SU-DHL-6 (cell line): ENCODE measurements at regions not wholly inside any gene's neighbourhood (a gene's known extent, or its start where the extent isn't known, plus 50 kb on each side); places are given as distances from the start of the nearest gene placed in this dataset.

ENCODE experiments used
- H2AFZ ChIP-seq: fragments of 200-600 bp; sonication (generic); 2 replicates; pipeline ENCODE4 v1.6.1; 2014; ENCODE audit warnings: low read depth, mild to moderate bottlenecking, moderate library complexity, mixed read lengths, antibody characterized with exemption, low read length; ENCODE audit not compliant: severe bottlenecking
- H3F3A ChIP-seq: fragments of 200-600 bp; shearing (Covaris generic); 2 replicates; pipeline ENCODE4 v1.6.0; 2016; ENCODE audit warnings: antibody characterized with exemption, mild to moderate bottlenecking; ENCODE audit not compliant: insufficient read depth
- H3K27ac ChIP-seq: fragments of 200-600 bp; sonication (generic); 2 replicates; pipeline ENCODE4 v1.5.1; 2016; ENCODE audit warnings: low read depth, mild to moderate bottlenecking, low read length, moderate library complexity, mixed read lengths
- H3K27me3 ChIP-seq: fragments of 200-600 bp; sonication (generic), shearing (Covaris generic); 2 replicates; pipeline ENCODE4 v1.6.0; 2014; ENCODE audit warnings: mild to moderate bottlenecking, low read length
- H3K36me3 ChIP-seq: fragments of 200-600 bp; sonication (generic); 2 replicates; pipeline ENCODE4 v1.6.1; 2014; ENCODE audit warnings: mild to moderate bottlenecking, low read length, mixed read lengths
- H3K4me2 ChIP-seq: fragments of 300-600, 200-600 bp; shearing (Covaris generic), sonication (generic); 2 replicates; pipeline ENCODE4 v1.6.0; 2014; ENCODE audit warnings: low read length, low read depth, mild to moderate bottlenecking; ENCODE audit not compliant: poor library complexity, severe bottlenecking
- H3K4me3 ChIP-seq: fragments of 200-600 bp; sonication (generic); 2 replicates; pipeline ENCODE4 v1.5.1; 2014; ENCODE audit warnings: antibody characterized with exemption, low read length, mild to moderate bottlenecking, mixed read lengths; ENCODE audit not compliant: insufficient read depth, poor library complexity, severe bottlenecking
- H3K79me2 ChIP-seq: fragments of 200-600 bp; sonication (generic); 2 replicates; pipeline ENCODE4 v1.6.1; 2014; ENCODE audit warnings: mild to moderate bottlenecking, low read length, moderate library complexity; ENCODE audit not compliant: insufficient read depth
- H3K9ac ChIP-seq: fragments of 200-600 bp; sonication (generic); 2 replicates; pipeline ENCODE4 v1.7.0; 2014; ENCODE audit warnings: mild to moderate bottlenecking, low read length
- H3K9me2 ChIP-seq: fragments of 200-600 bp; sonication (generic); replicated peaks from 2 replicates; pipeline ENCODE4 v1.6.1; 2014; ENCODE audit warnings: low read length; ENCODE audit not compliant: insufficient read depth
- H3K9me3 ChIP-seq: fragments of 200-600 bp; sonication (generic); 2 replicates; pipeline ENCODE4 v1.6.1; 2014; ENCODE audit warnings: low read length, mixed read lengths; ENCODE audit not compliant: insufficient read depth
- H4K20me1 ChIP-seq: fragments of 200-600 bp; sonication (generic); 2 replicates; pipeline ENCODE4 v1.6.1; 2014; ENCODE audit warnings: low read depth, mild to moderate bottlenecking, antibody characterized with exemption, low read length, moderate library complexity, mixed read lengths
- CTCF ChIP-seq: fragments of 200-600 bp; sonication (generic); IDR thresholded peaks from one replicate; pipeline ENCODE4 v1.5.1; 2017; ENCODE audit warnings: antibody characterized with exemption, mild to moderate bottlenecking, low read length, moderate library complexity; ENCODE audit not compliant: insufficient read depth, poor library complexity, severe bottlenecking
- EZH2phosphoT487 ChIP-seq: fragments of 200-600 bp; sonication (generic), shearing (Covaris generic); conservative IDR thresholded peaks from 2 replicates; pipeline ENCODE4 v1.6.1; 2018; ENCODE audit warnings: mild to moderate bottlenecking, antibody characterized with exemption, low read length, moderate library complexity, mixed read lengths

GRCh38 chr12:77354766-77355362 lies 289.5 kb upstream of the E2F7 start:
- no peak overlapping the region for H3K4me3 ChIP-seq
- no peak overlapping the region for H3K9ac ChIP-seq
- H3K9me2 ChIP-seq = no peaks in the 10 kb centered on the region
- H3K9me3 ChIP-seq = no peaks in the 10 kb centered on the region
- H3K27ac ChIP-seq = no peak overlapping the region
- H3K4me2 ChIP-seq = no peak overlapping the region
- no peaks in the 10 kb centered on the region for H4K20me1 ChIP-seq
- H3K79me2 ChIP-seq = no peaks in the 10 kb centered on the region
- no peaks in the 10 kb centered on the region for H3K27me3 ChIP-seq
- no peaks in the 10 kb centered on the region for H3K36me3 ChIP-seq
- no peak overlapping the region for H2AFZ ChIP-seq
- TF ChIP-seq CTCF = no peak
- TF ChIP-seq EZH2phosphoT487 = no peak
- no peaks in the 10 kb centered on the region for H3F3A ChIP-seq

GRCh38 chr12:77352946-77353345 lies 287.6 kb upstream of the E2F7 start:
- Histone ChIP-seq H3F3A (no peaks in the 10 kb centered on the region), H3K4me2 (no peak overlapping the region), H3K9me2 (no peaks in the 10 kb centered on the region), H3K36me3 (no peaks in the 10 kb centered on the region), H3K27ac (no peak overlapping the region), H3K79me2 (no peaks in the 10 kb centered on the region), H3K9me3 (no peaks in the 10 kb centered on the region), H4K20me1 (no peaks in the 10 kb centered on the region), H3K27me3 (no peaks in the 10 kb centered on the region), H2AFZ (no peak overlapping the region), H3K4me3 (no peak overlapping the region), H3K9ac (no peak overlapping the region)
- no peak for TF ChIP-seq CTCF

- Histone ChIP-seq H3K9me2 (no peaks in the 10 kb centered on the region), H3K9me3 (no peaks in the 10 kb centered on the region), H3K27ac (no peak overlapping the region), H3K9ac (no peak overlapping the region), H3K27me3 (no peaks in the 10 kb centered on the region), H4K20me1 (no peaks in the 10 kb centered on the region), H3K4me3 (no peak overlapping the region), H3K79me2 (no peaks in the 10 kb centered on the region), H3F3A (no peaks in the 10 kb centered on the region), H3K4me2 (no peak overlapping the region), H3K36me3 (no peaks in the 10 kb centered on the region), H2AFZ (no peak overlapping the region)
- TF ChIP-seq EZH2phosphoT487 (no peak), CTCF (no peak)
Observed at GRCh38 chr12:77351860-77352259, 286.5 kb upstream of the E2F7 start.
